ENCODE measurements at regions not wholly inside any gene's neighbourhood (a gene's known extent, or its start where the extent isn't known, plus 50 kb on each side); places are given as distances from the start of the nearest gene placed in this dataset.

- Histone ChIP-seq H3K27me3 (ENCODE audit: insufficient read depth, low read length) (no peaks in the 10 kb centered on the region), H3K27ac (ENCODE audit: low read depth, low read length) (no peak overlapping the region), H3K36me3 (ENCODE audit: insufficient read depth, low read length) (no peaks in the 10 kb centered on the region), H3K4me3 (ENCODE audit: low read length) (no peak overlapping the region), H3K9me3 (ENCODE audit: insufficient read depth, low read depth, low read length) (no peaks in the 10 kb centered on the region), H3K4me1 (ENCODE audit: insufficient read depth, low read length) (peaks cover 48% of the 10 kb centered on the region), H3K9ac (ENCODE audit: low read depth, low read length) (no peak overlapping the region)
- WGBS = 86% methylated on average over 4 of the region's 4 CpGs
These were observed 97.1 kb upstream of the ETV3 start for GRCh38 chr1:157235307-157235706.

DNA sequence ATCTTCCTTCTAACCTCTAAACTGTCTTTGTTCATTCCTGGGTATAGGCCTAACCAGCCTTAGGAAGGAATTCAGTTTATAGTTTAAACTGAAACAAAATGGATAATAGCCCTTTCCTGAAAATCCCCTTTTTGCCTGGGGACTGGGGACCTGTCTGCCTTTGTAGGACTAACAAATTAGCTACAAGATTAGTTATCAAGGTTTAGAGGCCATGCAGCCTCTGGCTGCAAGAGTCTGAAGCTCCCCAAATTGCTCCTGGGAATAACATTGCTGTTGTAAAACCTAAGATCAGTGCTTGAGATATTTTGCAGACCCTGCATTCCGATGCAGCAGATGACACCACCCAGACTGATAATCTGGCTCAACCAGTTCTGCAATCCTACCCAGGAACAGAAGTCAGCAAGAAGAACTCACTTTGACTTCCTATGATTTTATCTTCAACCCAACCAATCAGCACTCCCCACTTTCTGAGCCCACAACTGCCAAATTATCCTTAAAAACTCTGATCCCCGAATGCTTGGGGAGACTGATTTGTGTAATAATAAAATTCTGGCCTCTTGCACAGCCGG, 96.6 kb upstream of the ETV3 start:
- H3K36me3 ChIP-seq (ENCODE audit: insufficient read depth, low read length) = no peaks in the 10 kb centered on the region
- H3K4me1 ChIP-seq (ENCODE audit: insufficient read depth, low read length) = peaks cover 43% of the 10 kb centered on the region
- WGBS = 84% methylated on average over 3 of the region's 3 CpGs
- H3K9me3 ChIP-seq (ENCODE audit: insufficient read depth, low read depth, low read length) = no peaks in the 10 kb centered on the region
- H3K9ac ChIP-seq (ENCODE audit: low read depth, low read length) = no peak overlapping the region
- no peak overlapping the region for H3K27ac ChIP-seq (ENCODE audit: low read depth, low read length)
- no peaks in the 10 kb centered on the region for H3K27me3 ChIP-seq (ENCODE audit: insufficient read depth, low read length)
- no peak overlapping the region for H3K4me3 ChIP-seq (ENCODE audit: low read length)

GRCh38 chr1:157233131-157233530, 94.9 kb upstream of the ETV3 start:
- Histone ChIP-seq H3K9ac (ENCODE audit: low read depth, low read length) (no peak overlapping the region), H3K4me1 (ENCODE audit: insufficient read depth, low read length) (peaks cover 31% of the 10 kb centered on the region), H3K27ac (ENCODE audit: low read depth, low read length) (no peak overlapping the region), H3K27me3 (ENCODE audit: insufficient read depth, low read length) (no peaks in the 10 kb centered on the region), H3K9me3 (ENCODE audit: insufficient read depth, low read depth, low read length) (no peaks in the 10 kb centered on the region), H3K36me3 (ENCODE audit: insufficient read depth, low read length) (no peaks in the 10 kb centered on the region), H3K4me3 (ENCODE audit: low read length) (no peak overlapping the region)
- WGBS = 96% methylated on average over 1 of the region's 1 CpG

DNA sequence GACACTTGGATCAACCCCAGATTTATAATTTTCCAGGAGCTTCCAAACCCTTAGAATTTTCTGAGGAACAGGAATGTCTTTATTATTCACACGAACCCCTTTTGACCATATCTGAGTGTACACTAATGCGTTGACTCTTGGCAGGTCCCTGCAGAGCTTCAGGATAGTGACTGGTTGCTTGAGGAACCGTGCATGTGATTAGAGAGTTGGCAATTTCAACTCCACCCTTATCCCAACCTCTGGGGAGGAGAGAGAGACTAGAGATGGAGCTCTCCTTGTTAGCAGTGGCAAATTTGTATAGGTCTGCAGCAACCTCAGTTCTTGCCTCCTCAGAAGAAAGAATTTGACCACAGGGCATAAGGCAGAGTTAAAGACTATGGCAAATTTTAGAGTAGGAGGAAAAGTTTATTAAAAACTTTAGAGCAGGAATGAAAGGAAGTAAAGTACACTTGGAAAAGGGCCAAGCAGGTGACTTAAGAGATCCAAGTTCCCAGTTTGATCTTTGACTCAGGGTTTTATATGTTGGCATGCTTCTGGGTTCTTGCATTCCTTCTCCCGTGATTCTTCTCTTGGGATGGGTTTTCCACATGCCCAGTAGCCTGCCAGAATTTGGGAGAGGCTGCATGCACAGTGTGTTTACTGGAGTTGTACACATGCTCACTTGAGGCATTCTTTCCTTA, 93.8 kb upstream of the ETV3 start:
- Histone ChIP-seq H3K9ac (ENCODE audit: low read depth, low read length) (no peak overlapping the region), H3K4me3 (ENCODE audit: low read length) (no peak overlapping the region), H3K36me3 (ENCODE audit: insufficient read depth, low read length) (no peaks in the 10 kb centered on the region), H3K4me1 (ENCODE audit: insufficient read depth, low read length) (peaks cover 22% of the 10 kb centered on the region), H3K9me3 (ENCODE audit: insufficient read depth, low read depth, low read length) (no peaks in the 10 kb centered on the region), H3K27me3 (ENCODE audit: insufficient read depth, low read length) (no peaks in the 10 kb centered on the region), H3K27ac (ENCODE audit: low read depth, low read length) (no peak overlapping the region)
- WGBS = 94% methylated on average over 3 of the region's 4 CpGs

DNA sequence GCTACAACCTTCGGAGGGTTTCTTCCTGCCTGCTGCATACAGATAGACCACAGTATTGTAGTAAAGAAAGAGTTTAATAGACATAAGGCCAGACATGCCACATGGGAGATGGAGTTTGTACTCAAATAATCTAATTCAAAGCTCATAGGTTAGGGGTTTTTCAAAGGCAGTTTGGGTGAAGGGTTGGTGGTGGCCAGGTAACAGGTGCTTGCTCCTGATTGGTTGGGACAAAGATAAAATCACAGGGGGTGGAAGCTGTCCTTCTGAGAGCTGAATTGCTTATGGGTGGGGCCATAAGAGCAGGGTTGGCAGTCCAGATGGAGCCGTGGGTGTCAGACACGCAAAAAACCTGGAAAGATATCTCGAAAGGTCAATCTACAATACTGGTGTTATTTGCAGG, 92.3 kb upstream of the ETV3 start:
- H3K27ac ChIP-seq (ENCODE audit: low read depth, low read length) = no peak overlapping the region
- H3K9ac ChIP-seq (ENCODE audit: low read depth, low read length) = no peak overlapping the region
- H3K4me3 ChIP-seq (ENCODE audit: low read length) = no peak overlapping the region
- H3K4me1 ChIP-seq (ENCODE audit: insufficient read depth, low read length) = peaks cover 12% of the 10 kb centered on the region
- H3K36me3 ChIP-seq (ENCODE audit: insufficient read depth, low read length) = no peaks in the 10 kb centered on the region
- WGBS = 90% methylated on average over 4 of the region's 4 CpGs
- peaks cover 6% of the 10 kb centered on the region for H3K9me3 ChIP-seq (ENCODE audit: insufficient read depth, low read depth, low read length)
- H3K27me3 ChIP-seq (ENCODE audit: insufficient read depth, low read length) = no peaks in the 10 kb centered on the region

- Histone ChIP-seq H3K9me3 (ENCODE audit: insufficient read depth, low read depth, low read length) (peaks cover 13% of the 10 kb centered on the region), H3K27ac (ENCODE audit: low read depth, low read length) (no peak overlapping the region), H3K4me1 (ENCODE audit: insufficient read depth, low read length) (peaks cover 6% of the 10 kb centered on the region; the same call in 1 of the 2 replicates), H3K9ac (ENCODE audit: low read depth, low read length) (no peak overlapping the region), H3K4me3 (ENCODE audit: low read length) (no peak overlapping the region), H3K36me3 (ENCODE audit: insufficient read depth, low read length) (no peaks in the 10 kb centered on the region), H3K27me3 (ENCODE audit: insufficient read depth, low read length) (no peaks in the 10 kb centered on the region)
- WGBS = 91% methylated on average over 5 of the region's 5 CpGs
These were observed 89.5 kb upstream of the ETV3 start for GRCh38 chr1:157227700-157228099.

DNA sequence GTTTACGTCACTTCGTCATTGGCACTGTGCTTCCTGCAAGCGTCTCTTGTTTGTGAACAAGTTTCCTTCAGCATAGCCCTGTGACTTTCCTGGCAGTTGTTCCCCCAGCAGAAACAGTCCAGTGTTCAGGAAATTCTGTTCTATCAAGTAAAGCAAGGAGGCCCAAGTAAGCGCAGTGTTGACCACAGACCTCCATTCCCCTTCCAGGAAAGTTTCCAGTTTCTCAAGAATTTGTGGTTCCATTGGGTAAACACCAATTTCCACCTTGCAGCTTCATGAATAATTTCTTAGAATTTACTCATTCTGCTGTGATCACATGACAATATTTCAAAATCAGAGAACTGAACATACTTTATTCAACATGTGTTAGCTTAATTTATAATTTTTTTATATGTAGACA, 88.5 kb upstream of the ETV3 start:
- Histone ChIP-seq H3K4me1 (ENCODE audit: insufficient read depth, low read length) (peaks cover 6% of the 10 kb centered on the region; the same call in 1 of the 2 replicates), H3K27me3 (ENCODE audit: insufficient read depth, low read length) (no peaks in the 10 kb centered on the region), H3K27ac (ENCODE audit: low read depth, low read length) (no peak overlapping the region), H3K9me3 (ENCODE audit: insufficient read depth, low read depth, low read length) (peaks cover 13% of the 10 kb centered on the region), H3K9ac (ENCODE audit: low read depth, low read length) (no peak overlapping the region), H3K36me3 (ENCODE audit: insufficient read depth, low read length) (no peaks in the 10 kb centered on the region), H3K4me3 (ENCODE audit: low read length) (no peak overlapping the region)
- 84% methylated on average over 4 of the region's 4 CpGs for WGBS

DNA sequence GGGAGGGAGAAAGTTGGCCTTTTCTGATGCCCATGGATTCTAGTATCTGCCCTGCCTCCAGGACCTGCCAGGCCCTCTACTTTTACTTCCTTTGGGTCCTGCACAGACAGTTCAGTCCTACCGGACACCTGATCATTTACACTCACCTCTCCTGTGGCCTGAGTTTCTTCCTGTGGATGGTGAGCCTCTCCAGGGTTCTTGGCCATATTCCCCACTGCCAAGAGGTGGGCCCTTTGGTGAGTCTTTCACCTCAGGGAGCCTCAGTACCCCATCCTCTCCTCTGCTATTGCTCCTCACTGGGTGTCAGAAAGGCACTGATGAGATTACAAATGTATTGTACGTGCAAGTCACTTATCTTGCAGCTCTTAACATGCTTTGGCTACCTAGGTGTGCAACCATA, 81.4 kb upstream of the ETV3 start:
- 71% methylated on average over 2 of the region's 2 CpGs for WGBS
- Histone ChIP-seq H3K27me3 (ENCODE audit: insufficient read depth, low read length) (no peaks in the 10 kb centered on the region), H3K4me1 (ENCODE audit: insufficient read depth, low read length) (no peaks in the 10 kb centered on the region), H3K36me3 (ENCODE audit: insufficient read depth, low read length) (no peaks in the 10 kb centered on the region), H3K27ac (ENCODE audit: low read depth, low read length) (no peak overlapping the region), H3K4me3 (ENCODE audit: low read length) (no peak overlapping the region), H3K9ac (ENCODE audit: low read depth, low read length) (no peak overlapping the region), H3K9me3 (ENCODE audit: insufficient read depth, low read depth, low read length) (no peaks in the 10 kb centered on the region)

DNA sequence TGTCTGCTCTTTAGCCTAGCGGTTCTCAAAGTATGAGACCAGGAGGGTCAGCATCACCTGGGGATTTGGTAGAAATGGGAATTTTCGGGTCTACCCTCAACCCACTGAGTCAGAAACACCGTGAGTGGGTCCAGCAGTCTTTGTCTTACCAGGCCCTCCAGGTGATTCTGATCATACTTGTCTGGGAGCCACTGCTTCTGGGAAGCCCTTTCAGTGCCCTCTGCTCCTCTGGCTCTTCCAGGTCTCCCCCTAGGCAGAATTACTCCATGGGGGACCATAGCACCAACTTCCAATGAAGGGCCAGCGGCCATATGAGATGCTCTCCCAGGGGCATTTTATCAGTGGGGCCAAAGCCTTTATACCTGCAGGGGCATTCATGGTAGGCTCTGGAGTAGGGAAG, 81.0 kb upstream of the ETV3 start:
- H3K36me3 ChIP-seq (ENCODE audit: insufficient read depth, low read length) = no peaks in the 10 kb centered on the region
- H3K9ac ChIP-seq (ENCODE audit: low read depth, low read length) = no peak overlapping the region
- no peaks in the 10 kb centered on the region for H3K4me1 ChIP-seq (ENCODE audit: insufficient read depth, low read length)
- no peaks in the 10 kb centered on the region for H3K27me3 ChIP-seq (ENCODE audit: insufficient read depth, low read length)
- WGBS = 93% methylated on average over 4 of the region's 4 CpGs
- no peaks in the 10 kb centered on the region for H3K9me3 ChIP-seq (ENCODE audit: insufficient read depth, low read depth, low read length)
- no peak overlapping the region for H3K27ac ChIP-seq (ENCODE audit: low read depth, low read length)
- H3K4me3 ChIP-seq (ENCODE audit: low read length) = no peak overlapping the region

DNA sequence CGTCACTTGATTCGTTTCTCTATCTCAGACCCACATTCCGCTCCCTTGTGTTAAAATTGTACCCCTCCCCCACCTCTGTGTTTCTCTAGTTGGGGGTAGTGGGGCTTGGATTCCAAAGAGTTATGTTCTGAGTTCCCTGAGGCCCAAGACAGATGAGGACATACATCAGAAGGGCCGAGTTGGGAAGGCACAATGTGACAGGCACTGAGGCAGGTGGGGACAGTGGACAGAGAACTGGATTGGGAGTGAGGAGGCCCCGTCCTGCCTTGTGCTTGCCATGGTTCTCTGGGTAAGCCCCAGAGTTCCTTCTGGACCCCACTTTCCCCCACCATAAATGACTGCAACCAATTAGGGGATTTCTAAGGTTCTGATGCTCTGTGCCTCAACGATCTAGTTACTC, 80.5 kb upstream of the ETV3 start:
- H3K9me3 ChIP-seq (ENCODE audit: insufficient read depth, low read depth, low read length) = 0 out of 2 replicates have a peak, but pooled peaks cover 3% of the 10 kb centered on the region
- no peak overlapping the region for H3K27ac ChIP-seq (ENCODE audit: low read depth, low read length)
- no peaks in the 10 kb centered on the region for H3K36me3 ChIP-seq (ENCODE audit: insufficient read depth, low read length)
- H3K9ac ChIP-seq (ENCODE audit: low read depth, low read length) = no peak overlapping the region
- 89% methylated on average over 5 of the region's 6 CpGs for WGBS
- H3K27me3 ChIP-seq (ENCODE audit: insufficient read depth, low read length) = no peaks in the 10 kb centered on the region
- H3K4me3 ChIP-seq (ENCODE audit: low read length) = no peak overlapping the region
- no peaks in the 10 kb centered on the region for H3K4me1 ChIP-seq (ENCODE audit: insufficient read depth, low read length)

GRCh38 chr1:157217486-157217885, 79.3 kb upstream of the ETV3 start:
- Histone ChIP-seq H3K9ac (ENCODE audit: low read depth, low read length) (no peak overlapping the region), H3K27ac (ENCODE audit: low read depth, low read length) (no peak overlapping the region), H3K4me3 (ENCODE audit: low read length) (no peak overlapping the region), H3K4me1 (ENCODE audit: insufficient read depth, low read length) (no peaks in the 10 kb centered on the region), H3K9me3 (ENCODE audit: insufficient read depth, low read depth, low read length) (peaks cover 7% of the 10 kb centered on the region), H3K27me3 (ENCODE audit: insufficient read depth, low read length) (no peaks in the 10 kb centered on the region), H3K36me3 (ENCODE audit: insufficient read depth, low read length) (no peaks in the 10 kb centered on the region)
- 98% methylated on average over 4 of the region's 4 CpGs for WGBS

GRCh38 chr1:157213836-157214235, 75.6 kb upstream of the ETV3 start:
- no peak overlapping the region for H3K27ac ChIP-seq (ENCODE audit: low read depth, low read length)
- H3K4me1 ChIP-seq (ENCODE audit: insufficient read depth, low read length) = peaks cover 9% of the 10 kb centered on the region
- H3K36me3 ChIP-seq (ENCODE audit: insufficient read depth, low read length) = no peaks in the 10 kb centered on the region
- WGBS = 98% methylated on average over 2 of the region's 2 CpGs
- no peak overlapping the region for H3K9ac ChIP-seq (ENCODE audit: low read depth, low read length)
- peaks cover 7% of the 10 kb centered on the region for H3K9me3 ChIP-seq (ENCODE audit: insufficient read depth, low read depth, low read length)
- no peaks in the 10 kb centered on the region for H3K27me3 ChIP-seq (ENCODE audit: insufficient read depth, low read length)
- no peak overlapping the region for H3K4me3 ChIP-seq (ENCODE audit: low read length)
